ENCODE measurements at regions not wholly inside any gene's neighbourhood (a gene's known extent, or its start where the extent isn't known, plus 50 kb on each side); places are given as distances from the start of the nearest gene placed in this dataset.

DNA sequence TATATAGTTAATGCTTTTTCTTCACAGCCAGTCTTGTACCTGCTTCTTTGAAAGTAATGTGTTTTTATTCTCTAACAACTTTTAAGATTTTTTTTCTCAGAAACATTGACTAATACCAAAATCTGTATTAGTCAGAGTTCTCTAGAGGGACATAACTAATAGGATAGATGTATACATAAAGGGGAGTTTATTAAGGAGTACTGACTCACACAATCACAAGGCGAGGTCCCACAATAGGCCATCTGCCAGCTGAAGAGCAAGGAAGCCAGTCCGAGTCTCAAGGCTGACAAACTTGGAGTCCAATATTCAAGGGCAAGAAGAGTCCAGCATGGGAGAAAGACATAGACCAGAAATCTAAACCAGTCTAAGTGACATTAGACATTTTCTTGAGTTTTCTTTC is 140.0 kb downstream of the RAB38 start:
- Histone ChIP-seq H3K79me2 (ENCODE audit: low read length) (no peaks in the 10 kb centered on the region), H3K4me3 (ENCODE audit: low read length) (no peak overlapping the region), H3K9me3 (ENCODE audit: insufficient read depth, low read length) (no peaks in the 10 kb centered on the region), H3K4me2 (ENCODE audit: low read length) (no peak overlapping the region), H3K27me3 (ENCODE audit: low read depth, low read length) (no peaks in the 10 kb centered on the region; the same call in 1 of the 2 replicates), H3K4me1 (ENCODE audit: low read length) (no peaks in the 10 kb centered on the region), H2AFZ (ENCODE audit: low read depth, low read length) (no peak overlapping the region), H3K27ac (ENCODE audit: low read length) (no peak overlapping the region), H3K9ac (ENCODE audit: low read length) (no peak overlapping the region), H3K36me3 (replicated peaks; ENCODE audit: low read depth, low read length) (no peaks in the 10 kb centered on the region), H4K20me1 (ENCODE audit: insufficient read depth, low read length) (no peaks in the 10 kb centered on the region)
- no peak for TF ChIP-seq EZH2phosphoT487 (IDR thresholded peaks at IDR 0.05; ENCODE audit: low read depth)
- TF ChIP-seq CTCF (IDR thresholded peaks at IDR 0.05; ENCODE audit: low read depth, low read length) = no peak

DNA sequence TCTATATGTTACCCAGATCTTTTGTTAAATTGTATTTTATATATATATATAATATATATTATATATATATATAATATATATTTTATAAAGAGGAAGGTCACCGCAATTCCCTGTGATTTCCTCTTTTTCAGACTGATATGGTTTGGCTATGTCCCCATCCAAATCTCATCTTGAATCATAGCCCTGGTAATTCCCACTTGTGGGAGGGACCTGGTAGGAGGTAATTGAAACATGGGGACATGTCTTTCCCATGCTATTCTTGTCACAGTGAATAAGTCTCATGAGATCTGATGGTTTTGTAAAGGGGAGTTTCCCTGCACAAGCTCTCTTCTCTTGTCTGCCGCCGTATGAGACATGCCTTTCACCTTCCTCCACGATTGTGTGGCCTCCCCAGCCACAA is 157.6 kb downstream of the RAB38 start:
- H3K36me3 ChIP-seq (replicated peaks; ENCODE audit: low read depth, low read length) = no peaks in the 10 kb centered on the region
- no peak overlapping the region for H3K27ac ChIP-seq (ENCODE audit: low read length)
- no peak overlapping the region for H3K4me2 ChIP-seq (ENCODE audit: low read length)
- H3K79me2 ChIP-seq (ENCODE audit: low read length) = no peaks in the 10 kb centered on the region
- TF ChIP-seq CTCF (IDR thresholded peaks at IDR 0.05; ENCODE audit: low read depth, low read length) = no peak
- TF ChIP-seq EZH2phosphoT487 (IDR thresholded peaks at IDR 0.05; ENCODE audit: low read depth) = no peak
- H2AFZ ChIP-seq (ENCODE audit: low read depth, low read length) = no peak overlapping the region
- H3K4me3 ChIP-seq (ENCODE audit: low read length) = no peak overlapping the region
- peaks cover 6% of the 10 kb centered on the region for H3K4me1 ChIP-seq (ENCODE audit: low read length)
- no peaks in the 10 kb centered on the region for H4K20me1 ChIP-seq (ENCODE audit: insufficient read depth, low read length)
- no peaks in the 10 kb centered on the region for H3K9me3 ChIP-seq (ENCODE audit: insufficient read depth, low read length)
- no peaks in the 10 kb centered on the region for H3K27me3 ChIP-seq (ENCODE audit: low read depth, low read length)
- no peak overlapping the region for H3K9ac ChIP-seq (ENCODE audit: low read length)

GRCh38 chr11:88016392-88017170 is 158.7 kb downstream of the RAB38 start:
- no peak overlapping the region for H3K27ac ChIP-seq (ENCODE audit: low read length)
- no peaks in the 10 kb centered on the region for H3K79me2 ChIP-seq (ENCODE audit: low read length)
- H3K4me1 ChIP-seq (ENCODE audit: low read length) = peaks cover 6% of the 10 kb centered on the region
- H2AFZ ChIP-seq (ENCODE audit: low read depth, low read length) = peak overlapping the region; percentile 81
- TF ChIP-seq CTCF (IDR thresholded peaks at IDR 0.05; ENCODE audit: low read depth, low read length) (peak; percentile 97), EZH2phosphoT487 (IDR thresholded peaks at IDR 0.05; ENCODE audit: low read depth) (no peak)
- peak overlapping the region; percentile 58 for H3K4me2 ChIP-seq (ENCODE audit: low read length)
- no peaks in the 10 kb centered on the region for H3K9me3 ChIP-seq (ENCODE audit: insufficient read depth, low read length)
- no peaks in the 10 kb centered on the region for H3K36me3 ChIP-seq (replicated peaks; ENCODE audit: low read depth, low read length)
- H3K9ac ChIP-seq (ENCODE audit: low read length) = peak overlapping the region; percentile 15; the same call in 1 of the 2 replicates
- no peaks in the 10 kb centered on the region for H3K27me3 ChIP-seq (ENCODE audit: low read depth, low read length)
- H4K20me1 ChIP-seq (ENCODE audit: insufficient read depth, low read length) = no peaks in the 10 kb centered on the region
- peak overlapping the region; percentile 48 for H3K4me3 ChIP-seq (ENCODE audit: low read length)

DNA sequence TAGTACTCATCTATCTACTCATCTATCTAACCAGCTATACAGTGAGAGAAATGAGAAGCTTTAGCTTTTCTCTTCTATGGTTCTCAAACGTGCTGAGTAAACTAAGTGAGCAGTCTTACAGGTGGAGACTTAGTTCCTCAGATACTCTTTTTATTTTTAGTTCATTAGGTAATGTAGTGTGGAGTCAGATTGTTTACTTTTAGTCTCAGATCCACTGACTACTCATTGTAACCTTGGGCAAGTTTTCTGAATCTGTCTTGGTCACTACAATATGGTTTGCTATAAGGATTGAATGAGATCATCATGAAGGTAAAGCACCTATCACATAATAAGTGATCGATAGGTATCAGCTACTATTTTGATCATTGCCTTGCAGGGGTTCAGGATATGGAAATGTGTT is 160.1 kb downstream of the RAB38 start:
- Histone ChIP-seq H3K9ac (ENCODE audit: low read length) (no peak overlapping the region), H3K27ac (ENCODE audit: low read length) (no peak overlapping the region), H3K4me2 (ENCODE audit: low read length) (no peak overlapping the region), H3K79me2 (ENCODE audit: low read length) (no peaks in the 10 kb centered on the region), H3K36me3 (replicated peaks; ENCODE audit: low read depth, low read length) (no peaks in the 10 kb centered on the region), H3K4me3 (ENCODE audit: low read length) (no peak overlapping the region), H4K20me1 (ENCODE audit: insufficient read depth, low read length) (no peaks in the 10 kb centered on the region), H2AFZ (ENCODE audit: low read depth, low read length) (peak overlapping the region; percentile 11; the same call in 1 of the 2 replicates), H3K4me1 (ENCODE audit: low read length) (peaks cover 6% of the 10 kb centered on the region), H3K27me3 (ENCODE audit: low read depth, low read length) (no peaks in the 10 kb centered on the region), H3K9me3 (ENCODE audit: insufficient read depth, low read length) (no peaks in the 10 kb centered on the region)
- no peak for TF ChIP-seq EZH2phosphoT487 (IDR thresholded peaks at IDR 0.05; ENCODE audit: low read depth)
- no peak for TF ChIP-seq CTCF (IDR thresholded peaks at IDR 0.05; ENCODE audit: low read depth, low read length)
